Gastroesophageal sphincter (tissue), 3 donors: ENCODE measurements at regions not wholly inside any gene's neighbourhood (a gene's known extent, or its start where the extent isn't known, plus 50 kb on each side); places are given as distances from the start of the nearest gene placed in this dataset.

Source experiments
- CTCF ChIP-seq, 4 experiments: fragments of 200-600 bp in 2 of 4; fragments of 450-650 bp in 2 of 4; sonication (generic) in 1 of 4; IDR thresholded peaks; one replicate each; pipeline ENCODE4 v1.5.1; 2017 to 2019; ENCODE audit warnings: antibody characterized with exemption in 4 of 4, mild to moderate bottlenecking in 2 of 4, moderate library complexity in 2 of 4
- POLR2AphosphoS5 ChIP-seq: sonication (generic); formaldehyde crosslinking; IDR thresholded peaks from one replicate; pipeline ENCODE4 v1.6.1; 2017; ENCODE audit warnings: antibody characterized with exemption

DNA sequence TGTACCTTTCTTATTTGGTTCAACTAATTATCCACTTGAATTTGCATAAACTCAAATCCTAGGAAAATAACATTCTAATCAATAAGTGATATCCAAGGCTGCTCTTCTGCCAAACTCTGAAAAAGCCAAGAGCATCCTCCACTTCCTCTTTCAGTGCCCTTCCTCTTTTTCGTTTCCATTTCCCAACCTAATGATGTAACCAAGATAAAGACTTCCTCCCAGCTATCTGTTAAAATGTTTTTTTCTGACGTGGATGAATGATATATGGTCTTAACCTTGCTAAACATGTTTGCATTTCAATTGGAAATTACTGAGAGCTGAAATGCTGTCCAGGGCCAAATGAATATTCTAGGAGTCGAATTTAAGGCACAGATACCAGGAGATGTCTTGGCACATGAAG lies 459.5 kb upstream of the PDE3A start:
- TF ChIP-seq POLR2AphosphoS5 = no peak
- no peak for TF ChIP-seq CTCF (IDR thresholded peaks at IDR 0.05)
